Neural cell (in vitro differentiated cells): ENCODE measurements at regions not wholly inside any gene's neighbourhood (a gene's known extent, or its start where the extent isn't known, plus 50 kb on each side); places are given as distances from the start of the nearest gene placed in this dataset.

Experiments used
- H2AFZ ChIP-seq: fragments of 200-600, 300-800 bp; sonication (generic), shearing (Covaris generic); 2 replicates; pipeline ENCODE4 v1.6.0; 2014; ENCODE audit warnings: low read depth, mild to moderate bottlenecking, antibody characterized with exemption, low read length, moderate library complexity
- H3F3A ChIP-seq: fragments of 200-600 bp; shearing (Covaris generic); 2 replicates; pipeline ENCODE4 v1.6.1; 2016; ENCODE audit warnings: mild to moderate bottlenecking, moderate library complexity, mixed read lengths, antibody characterized with exemption, low read length; ENCODE audit not compliant: insufficient read depth, poor library complexity, severe bottlenecking
- H3K27ac ChIP-seq: fragments of 200-600, 300-800 bp; sonication (generic), shearing (Covaris generic); 2 replicates; pipeline ENCODE4 v1.5.1; 2014; ENCODE audit warnings: mild to moderate bottlenecking, low read length, moderate library complexity
- H3K27me3 ChIP-seq: fragments of 300-800, 200-600 bp; sonication (generic), shearing (Covaris generic); 2 replicates; pipeline ENCODE4 v1.6.0; 2014; ENCODE audit warnings: mild to moderate bottlenecking, low read depth, low read length, moderate library complexity; ENCODE audit not compliant: insufficient read depth
- H3K36me3 ChIP-seq: fragments of 300-800, 200-600 bp; sonication (generic), shearing (Covaris generic); 2 replicates; pipeline ENCODE4 v1.5.1; 2014; ENCODE audit warnings: mild to moderate bottlenecking, antibody characterized with exemption, low read length, moderate library complexity; ENCODE audit not compliant: insufficient read depth
- H3K4me2 ChIP-seq: fragments of 300-800, 200-600 bp; sonication (generic), shearing (Covaris generic); 2 replicates; pipeline ENCODE4 v1.6.0; 2014; ENCODE audit warnings: mild to moderate bottlenecking, low read length
- H3K4me3 ChIP-seq: fragments of 300-800, 200-600 bp; sonication (generic), shearing (Covaris generic); 2 replicates; pipeline ENCODE4 v1.5.1; 2014; ENCODE audit warnings: mild to moderate bottlenecking, low read length, moderate library complexity
- H3K79me2 ChIP-seq: fragments of 200-600 bp; shearing (Covaris generic); replicated peaks from 2 replicates; pipeline ENCODE4 v1.6.0; 2014; ENCODE audit warnings: mild to moderate bottlenecking, low read length, moderate library complexity; ENCODE audit not compliant: insufficient read depth
- H3K9ac ChIP-seq: fragments of 300-800, 200-600 bp; sonication (generic), shearing (Covaris generic); 2 replicates; pipeline ENCODE4 v1.6.1; 2016; ENCODE audit warnings: mild to moderate bottlenecking, low read length, mixed read lengths
- H3K9me2 ChIP-seq: fragments of 200-600 bp; shearing (Covaris generic); 2 replicates; pipeline ENCODE4 v1.6.1; 2016; ENCODE audit warnings: mild to moderate bottlenecking, low read length, mixed read lengths; ENCODE audit not compliant: insufficient read depth
- H3K9me3 ChIP-seq: fragments of 200-600, 300-800 bp; sonication (generic), shearing (Covaris generic); 2 replicates; pipeline ENCODE4 v1.6.1; 2016; ENCODE audit warnings: mild to moderate bottlenecking, mixed run types, low read length, moderate library complexity, mixed read lengths
- H4K20me1 ChIP-seq: fragments of 200-600 bp; shearing (Covaris generic); 2 replicates; pipeline ENCODE4 v1.6.1; 2016; ENCODE audit warnings: mild to moderate bottlenecking, mixed run types; ENCODE audit not compliant: insufficient read depth
- EP300 ChIP-seq: fragments of 450-650 bp; conservative IDR thresholded peaks from 2 replicates; pipeline ENCODE4 v1.6.1; 2014; ENCODE audit warnings: antibody characterized with exemption, mild to moderate bottlenecking, moderate library complexity; ENCODE audit not compliant: poor library complexity, severe bottlenecking
- EZH2 ChIP-seq: fragments of 200-600, 300-800 bp; shearing (Covaris generic), sonication (generic); IDR thresholded peaks from 2 replicates; pipeline ENCODE4 v1.6.1; 2014; ENCODE audit warnings: antibody characterized with exemption, low read length, borderline replicate concordance, mild to moderate bottlenecking; ENCODE audit not compliant: insufficient read depth, poor library complexity, severe bottlenecking
- MXI1 ChIP-seq: fragments of 450-650 bp; conservative IDR thresholded peaks from 2 replicates; pipeline ENCODE4 v1.6.1; 2014; ENCODE audit warnings: antibody characterized with exemption, mild to moderate bottlenecking; ENCODE audit not compliant: poor library complexity, severe bottlenecking
- POLR2AphosphoS5 ChIP-seq: IDR thresholded peaks from 2 replicates; pipeline ENCODE4 v1.6.1; 2012
- RAD21 ChIP-seq: fragments of 450-650 bp; conservative IDR thresholded peaks from 2 replicates; pipeline ENCODE4 v1.6.1; 2014; ENCODE audit warnings: antibody characterized with exemption, mild to moderate bottlenecking, moderate library complexity
- REST ChIP-seq: IDR thresholded peaks from 2 replicates; pipeline ENCODE4 v1.6.1; 2012; ENCODE audit warnings: borderline replicate concordance
- SMC3 ChIP-seq: fragments of 450-650 bp; conservative IDR thresholded peaks from 2 replicates; pipeline ENCODE4 v1.6.1; 2014; ENCODE audit warnings: antibody characterized with exemption, mild to moderate bottlenecking, moderate library complexity; ENCODE audit not compliant: poor library complexity
- TAF1 ChIP-seq: IDR thresholded peaks from 2 replicates; pipeline ENCODE4 v1.6.1; 2012; ENCODE audit warnings: low read depth
- TF ChIP-seq, protein P1 (sequence below): fragments of 450-650 bp; IDR thresholded peaks from 2 replicates; pipeline ENCODE4 v1.5.1; 2014; ENCODE audit warnings: antibody characterized with exemption, mild to moderate bottlenecking, moderate library complexity; ENCODE audit not compliant: poor library complexity, severe bottlenecking

DNA sequence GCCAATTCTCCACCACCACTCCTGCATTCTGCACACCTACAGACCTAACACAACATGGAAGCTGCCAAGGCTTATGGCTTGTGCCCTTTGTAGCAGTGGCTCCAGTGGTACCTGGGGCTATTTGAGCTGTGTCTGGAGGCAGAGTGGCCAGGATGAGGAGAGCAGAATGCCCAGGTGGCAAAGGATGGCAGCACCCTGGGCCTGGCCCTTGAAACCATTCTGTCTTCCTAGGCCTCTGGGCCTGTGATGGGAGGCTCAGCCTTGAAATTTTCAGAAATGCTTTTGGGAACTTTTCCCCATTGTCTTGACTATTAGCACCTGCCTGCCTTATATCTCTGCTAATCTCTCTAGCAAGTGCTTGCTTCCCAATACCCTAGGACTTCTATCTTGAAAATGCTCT lies 241.7 kb downstream of the TMEM167A start:
- Histone ChIP-seq H3K79me2 (no peaks in the 10 kb centered on the region), H3K27me3 (no peaks in the 10 kb centered on the region), H3K9me3 (peaks cover 12% of the 10 kb centered on the region), H2AFZ (no peak overlapping the region), H3K9me2 (no peaks in the 10 kb centered on the region), H3F3A (no peaks in the 10 kb centered on the region), H3K4me3 (no peak overlapping the region), H4K20me1 (no peaks in the 10 kb centered on the region), H3K36me3 (no peaks in the 10 kb centered on the region), H3K9ac (no peak overlapping the region), H3K27ac (no peak overlapping the region), H3K4me2 (no peak overlapping the region)
- no peak for TF ChIP-seq POLR2AphosphoS5
- no peak for TF ChIP-seq EZH2
- TF ChIP-seq MXI1, result no peak
- TF ChIP-seq SMC3, result no peak
- TF ChIP-seq, protein P1, sequence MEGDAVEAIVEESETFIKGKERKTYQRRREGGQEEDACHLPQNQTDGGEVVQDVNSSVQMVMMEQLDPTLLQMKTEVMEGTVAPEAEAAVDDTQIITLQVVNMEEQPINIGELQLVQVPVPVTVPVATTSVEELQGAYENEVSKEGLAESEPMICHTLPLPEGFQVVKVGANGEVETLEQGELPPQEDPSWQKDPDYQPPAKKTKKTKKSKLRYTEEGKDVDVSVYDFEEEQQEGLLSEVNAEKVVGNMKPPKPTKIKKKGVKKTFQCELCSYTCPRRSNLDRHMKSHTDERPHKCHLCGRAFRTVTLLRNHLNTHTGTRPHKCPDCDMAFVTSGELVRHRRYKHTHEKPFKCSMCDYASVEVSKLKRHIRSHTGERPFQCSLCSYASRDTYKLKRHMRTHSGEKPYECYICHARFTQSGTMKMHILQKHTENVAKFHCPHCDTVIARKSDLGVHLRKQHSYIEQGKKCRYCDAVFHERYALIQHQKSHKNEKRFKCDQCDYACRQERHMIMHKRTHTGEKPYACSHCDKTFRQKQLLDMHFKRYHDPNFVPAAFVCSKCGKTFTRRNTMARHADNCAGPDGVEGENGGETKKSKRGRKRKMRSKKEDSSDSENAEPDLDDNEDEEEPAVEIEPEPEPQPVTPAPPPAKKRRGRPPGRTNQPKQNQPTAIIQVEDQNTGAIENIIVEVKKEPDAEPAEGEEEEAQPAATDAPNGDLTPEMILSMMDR, result no peak

DNA sequence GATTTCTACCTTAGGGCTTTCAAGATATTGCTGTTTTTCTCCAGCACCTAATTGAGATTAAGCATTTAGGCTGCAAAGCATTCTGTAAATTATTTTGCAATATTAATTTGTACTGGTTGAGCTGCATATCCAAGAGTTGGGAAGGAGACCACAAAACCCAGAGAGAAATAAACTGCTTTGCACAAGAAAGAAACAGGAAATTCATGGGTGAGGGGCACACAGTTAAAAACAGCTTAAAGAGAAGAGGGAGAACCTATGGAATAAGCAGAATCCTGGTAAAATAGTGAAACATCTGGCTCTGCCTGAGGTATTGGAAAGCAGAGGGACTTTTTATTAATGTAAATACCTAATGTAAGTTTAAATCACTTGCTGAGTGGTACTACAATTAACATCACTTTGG lies 243.0 kb downstream of the TMEM167A start:
- Histone ChIP-seq H3K9ac (no peak overlapping the region), H3K79me2 (no peaks in the 10 kb centered on the region), H3K9me3 (peaks cover 12% of the 10 kb centered on the region), H3K9me2 (no peaks in the 10 kb centered on the region), H3K36me3 (no peaks in the 10 kb centered on the region), H3K4me2 (no peak overlapping the region), H2AFZ (no peak overlapping the region), H3K27ac (no peak overlapping the region), H3K4me3 (no peak overlapping the region), H3F3A (no peaks in the 10 kb centered on the region), H4K20me1 (no peaks in the 10 kb centered on the region), H3K27me3 (no peaks in the 10 kb centered on the region)
- TF ChIP-seq RAD21, result no peak
- TF ChIP-seq, protein P1, result no peak
- TF ChIP-seq EZH2, result no peak
- no peak for TF ChIP-seq REST
- no peak for TF ChIP-seq MXI1
- no peak for TF ChIP-seq POLR2AphosphoS5
- no peak for TF ChIP-seq SMC3
- TF ChIP-seq EP300, result no peak
- TF ChIP-seq TAF1, result no peak
